Prostate gland (tissue), 2 donors: ENCODE measurements at regions not wholly inside any gene's neighbourhood (a gene's known extent, or its start where the extent isn't known, plus 50 kb on each side); places are given as distances from the start of the nearest gene placed in this dataset.
"Not testable (repeated sequence)": the region's sequence is repeated elsewhere in the genome, so short reads cannot be mapped to it uniquely, and the experiment has no call there.

Experiments
- POLR2A ChIP-seq: fragments of 450-650 bp; IDR thresholded peaks from one replicate; pipeline ENCODE4 v1.6.1; 2016; ENCODE audit warnings: antibody characterized with exemption, mild to moderate bottlenecking
- TF ChIP-seq, protein P1 (sequence below), 4 experiments: fragments of 200-600 bp in 2 of 4; fragments of 450-650 bp in 2 of 4; sonication (generic) in 2 of 4; IDR thresholded peaks; 1 replicate in 3 of 4; 2 replicates in 1 of 4; pipeline ENCODE4 v1.5.1; 2016 to 2019; ENCODE audit warnings: antibody characterized with exemption in 4 of 4, mild to moderate bottlenecking in 2 of 4, moderate library complexity in 2 of 4

GRCh38 chr10:124192664-124193308 lies 99.4 kb upstream of the CHST15 start:
- TF ChIP-seq, protein P1, sequence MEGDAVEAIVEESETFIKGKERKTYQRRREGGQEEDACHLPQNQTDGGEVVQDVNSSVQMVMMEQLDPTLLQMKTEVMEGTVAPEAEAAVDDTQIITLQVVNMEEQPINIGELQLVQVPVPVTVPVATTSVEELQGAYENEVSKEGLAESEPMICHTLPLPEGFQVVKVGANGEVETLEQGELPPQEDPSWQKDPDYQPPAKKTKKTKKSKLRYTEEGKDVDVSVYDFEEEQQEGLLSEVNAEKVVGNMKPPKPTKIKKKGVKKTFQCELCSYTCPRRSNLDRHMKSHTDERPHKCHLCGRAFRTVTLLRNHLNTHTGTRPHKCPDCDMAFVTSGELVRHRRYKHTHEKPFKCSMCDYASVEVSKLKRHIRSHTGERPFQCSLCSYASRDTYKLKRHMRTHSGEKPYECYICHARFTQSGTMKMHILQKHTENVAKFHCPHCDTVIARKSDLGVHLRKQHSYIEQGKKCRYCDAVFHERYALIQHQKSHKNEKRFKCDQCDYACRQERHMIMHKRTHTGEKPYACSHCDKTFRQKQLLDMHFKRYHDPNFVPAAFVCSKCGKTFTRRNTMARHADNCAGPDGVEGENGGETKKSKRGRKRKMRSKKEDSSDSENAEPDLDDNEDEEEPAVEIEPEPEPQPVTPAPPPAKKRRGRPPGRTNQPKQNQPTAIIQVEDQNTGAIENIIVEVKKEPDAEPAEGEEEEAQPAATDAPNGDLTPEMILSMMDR (IDR thresholded peaks at IDR 0.05), result not testable (repeated sequence)
- not testable (repeated sequence) for TF ChIP-seq POLR2A
